Sigmoid colon (tissue), 4 donors: ENCODE measurements at regions not wholly inside any gene's neighbourhood (a gene's known extent, or its start where the extent isn't known, plus 50 kb on each side); places are given as distances from the start of the nearest gene placed in this dataset.

ENCODE experiments used
- CTCF ChIP-seq, 4 experiments: fragments of 450-650 bp in 3 of 4; fragments of 200-600 bp in 1 of 4; IDR thresholded peaks; one replicate each; pipeline ENCODE4 v1.5.1; 2016 to 2019; ENCODE audit warnings: antibody characterized with exemption in 4 of 4, mild to moderate bottlenecking in 3 of 4, moderate library complexity in 2 of 4
- EP300 ChIP-seq, 4 donors: sonication (generic); formaldehyde crosslinking; IDR thresholded peaks; one replicate each; pipeline ENCODE4 v1.6.1; 2017; ENCODE audit warnings: antibody characterized with exemption in 4 of 4
- POLR2A ChIP-seq, 2 donors: fragments of 450-650 bp; IDR thresholded peaks; one replicate each; pipeline ENCODE4 v1.6.1; 2016; ENCODE audit warnings: antibody characterized with exemption in 2 of 2, mild to moderate bottlenecking in 2 of 2, moderate library complexity in 2 of 2
- POLR2AphosphoS5 ChIP-seq, 4 donors: sonication (generic); formaldehyde crosslinking; IDR thresholded peaks; one replicate each; pipeline ENCODE4 v1.6.1; 2017; ENCODE audit warnings: antibody characterized with exemption in 4 of 4

- TF ChIP-seq CTCF (IDR thresholded peaks at IDR 0.05) (no peak), POLR2A (IDR thresholded peaks at IDR 0.05) (no peak), POLR2AphosphoS5 (IDR thresholded peaks at IDR 0.05) (no peak), EP300 (IDR thresholded peaks at IDR 0.05) (no peak)
Observed at GRCh38 chr9:12903316-12903715, 128.5 kb downstream of the LURAP1L start.
